ENCODE measurements at regions not wholly inside any gene's neighbourhood (a gene's known extent, or its start where the extent isn't known, plus 50 kb on each side); places are given as distances from the start of the nearest gene placed in this dataset.
"Not testable (repeated sequence)": the region's sequence is repeated elsewhere in the genome, so short reads cannot be mapped to it uniquely, and the experiment has no call there.

DNA sequence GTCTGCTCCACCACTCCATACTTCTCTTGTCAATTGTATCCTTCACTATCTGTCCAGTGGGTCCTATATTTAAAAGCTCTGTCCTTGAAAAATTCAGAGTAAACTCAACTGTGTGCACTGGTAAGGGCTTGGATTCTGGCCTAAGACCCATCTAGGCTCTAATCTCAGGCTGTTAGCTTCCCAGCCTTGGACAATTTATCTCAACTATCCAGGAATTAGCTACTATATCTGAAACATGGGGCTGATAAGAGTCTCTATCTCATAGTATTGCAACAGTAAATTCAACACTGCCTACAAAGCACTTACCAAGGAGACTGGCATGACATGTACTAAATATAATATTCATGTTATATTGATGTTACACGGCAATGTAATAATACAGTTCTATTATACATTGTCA lies 303.4 kb downstream of the XPNPEP1 start:
- no peaks in the 10 kb centered on the region for H3K4me1 ChIP-seq
- intact Hi-C loops (cut with DNase I; ENCODE audit: low total_unique reads) = no loop called here
- H3K9me3 ChIP-seq = no peaks in the 10 kb centered on the region
- no peaks in the 10 kb centered on the region for H3K27me3 ChIP-seq
- no peak for DNase-seq
- H3K36me3 ChIP-seq = no peaks in the 10 kb centered on the region
- TF ChIP-seq CTCF (IDR thresholded peaks at IDR 0.05) = no peak
- TF ChIP-seq POLR2A (IDR thresholded peaks at IDR 0.05) = no peak
- no peak overlapping the region for H3K27ac ChIP-seq
- no peak overlapping the region for H3K4me3 ChIP-seq

DNA sequence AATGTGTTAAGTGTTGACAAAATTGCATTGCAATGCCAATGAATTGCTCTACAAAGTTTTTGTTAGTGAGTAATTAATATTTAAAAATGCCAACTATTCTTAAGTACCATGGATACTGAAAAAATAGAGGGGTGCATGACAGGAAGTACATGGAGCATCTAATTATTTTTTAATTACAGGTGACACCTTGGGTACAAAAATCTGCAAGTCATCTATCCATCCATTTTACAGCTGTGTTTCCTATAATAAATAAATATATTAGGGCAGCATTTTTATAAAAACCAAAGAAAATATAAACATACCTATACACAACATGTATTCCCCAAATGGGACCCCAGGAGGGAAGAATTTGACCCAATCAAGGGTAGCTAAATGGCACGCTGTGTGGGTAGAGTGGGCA lies 304.6 kb downstream of the XPNPEP1 start:
- no peaks in the 10 kb centered on the region for H3K36me3 ChIP-seq
- H3K27ac ChIP-seq = no peak overlapping the region
- DNase-seq = no peak
- intact Hi-C loops (cut with DNase I; ENCODE audit: low total_unique reads) = no loop called here
- TF ChIP-seq POLR2A (IDR thresholded peaks at IDR 0.05) (no peak), CTCF (IDR thresholded peaks at IDR 0.05) (no peak)
- H3K4me1 ChIP-seq = no peaks in the 10 kb centered on the region
- H3K4me3 ChIP-seq = no peak overlapping the region
- no peaks in the 10 kb centered on the region for H3K27me3 ChIP-seq
- H3K9me3 ChIP-seq = no peaks in the 10 kb centered on the region

DNA sequence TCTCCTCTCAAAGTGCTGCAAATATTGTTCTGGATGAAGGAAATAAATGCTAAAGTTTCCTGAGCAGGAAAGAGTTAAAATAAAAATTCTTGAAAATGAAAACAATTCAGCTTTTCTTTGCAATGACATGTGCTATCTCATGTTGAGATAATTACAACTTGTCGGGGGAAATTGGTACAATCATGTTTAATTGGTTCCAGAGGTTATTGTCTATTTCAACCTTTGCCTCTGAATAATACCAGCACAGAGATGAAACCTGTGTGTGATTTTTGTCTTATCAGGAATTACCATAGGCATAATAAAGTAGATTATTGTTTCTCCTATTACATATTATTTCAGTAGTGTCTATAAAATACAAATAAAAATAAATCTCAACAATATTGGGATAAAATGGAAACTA lies 305.0 kb downstream of the XPNPEP1 start:
- no peak for DNase-seq
- Histone ChIP-seq H3K4me3 (no peak overlapping the region), H3K27ac (no peak overlapping the region), H3K4me1 (no peaks in the 10 kb centered on the region), H3K27me3 (no peaks in the 10 kb centered on the region), H3K9me3 (no peaks in the 10 kb centered on the region), H3K36me3 (no peaks in the 10 kb centered on the region)
- TF ChIP-seq POLR2A (IDR thresholded peaks at IDR 0.05) = no peak
- intact Hi-C loops (cut with DNase I; ENCODE audit: low total_unique reads) = no loop called here

DNA sequence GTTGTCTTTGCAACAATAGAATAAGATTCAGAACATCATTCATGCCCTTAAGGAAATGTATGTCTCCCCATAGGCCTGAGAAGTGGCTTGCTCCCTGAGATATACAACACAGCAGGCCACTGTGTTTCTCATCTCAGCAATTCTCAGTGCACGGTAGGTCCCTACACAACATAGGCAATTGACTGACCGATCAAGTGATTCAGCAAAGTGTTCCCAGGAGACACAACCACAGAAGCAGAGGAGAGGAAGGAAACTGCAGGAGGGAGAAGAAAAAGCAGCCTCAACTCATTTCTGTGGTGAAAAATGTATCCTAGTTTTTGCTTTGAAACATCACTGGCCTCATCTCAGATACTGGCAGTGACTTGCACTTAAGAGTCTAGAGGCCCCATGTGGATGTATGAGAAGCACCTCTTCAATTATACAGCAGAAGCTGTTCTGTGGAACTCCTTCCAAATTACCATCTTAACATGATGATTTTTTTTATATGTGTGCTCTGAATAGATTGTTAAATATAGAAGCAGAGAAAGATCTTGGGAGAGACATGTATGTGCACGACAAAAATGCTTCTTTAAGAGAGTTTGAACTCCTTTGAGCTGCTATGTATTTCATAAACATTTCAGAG lies 306.8 kb downstream of the XPNPEP1 start:
- intact Hi-C loops (cut with DNase I; ENCODE audit: low total_unique reads) = no loop called here
- H3K27ac ChIP-seq = no peak overlapping the region
- H3K9me3 ChIP-seq = no peaks in the 10 kb centered on the region
- no peaks in the 10 kb centered on the region for H3K4me1 ChIP-seq
- TF ChIP-seq CTCF (IDR thresholded peaks at IDR 0.05) (no peak), POLR2A (IDR thresholded peaks at IDR 0.05) (no peak)
- no peak overlapping the region for H3K4me3 ChIP-seq
- H3K27me3 ChIP-seq = no peaks in the 10 kb centered on the region
- no peak for DNase-seq
- H3K36me3 ChIP-seq = no peaks in the 10 kb centered on the region

DNA sequence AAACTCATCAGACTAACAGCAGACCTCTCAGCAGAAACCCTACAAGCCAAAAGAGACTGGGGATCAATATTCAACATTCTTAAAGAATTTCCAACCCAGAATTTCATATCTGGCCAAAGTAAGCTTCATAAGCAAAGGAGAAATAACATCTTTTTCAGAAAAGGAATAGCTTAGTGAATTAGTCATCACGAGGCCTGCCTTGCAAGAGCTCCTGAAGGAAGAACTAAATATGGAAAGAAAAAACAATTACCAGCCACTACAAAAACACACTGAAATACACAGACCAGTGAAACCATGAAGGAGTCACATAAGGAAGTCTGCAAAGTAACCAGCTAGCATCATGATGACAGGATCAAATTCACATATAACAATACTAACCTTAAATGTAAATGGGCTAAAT lies 328.0 kb downstream of the XPNPEP1 start:
- H3K4me3 ChIP-seq; H3K27ac ChIP-seq; H3K9me3 ChIP-seq; H3K36me3 ChIP-seq; DNase-seq; H3K4me1 ChIP-seq; H3K27me3 ChIP-seq; intact Hi-C loops (cut with DNase I; ENCODE audit: low total_unique reads): not testable (repeated sequence)

GRCh38 chr10:109593682-109594081 lies 329.6 kb downstream of the XPNPEP1 start:
- Histone ChIP-seq H3K4me1 (no peaks in the 10 kb centered on the region), H3K27ac (no peak overlapping the region), H3K9me3 (no peaks in the 10 kb centered on the region), H3K36me3 (no peaks in the 10 kb centered on the region), H3K27me3 (no peaks in the 10 kb centered on the region), H3K4me3 (no peak overlapping the region)
- intact Hi-C loops (cut with DNase I; ENCODE audit: low total_unique reads) = no loop called here
- DNase-seq = no peak
- no peak for TF ChIP-seq CTCF (IDR thresholded peaks at IDR 0.05)
- no peak for TF ChIP-seq POLR2A (IDR thresholded peaks at IDR 0.05)

Data from uterus (tissue), 3 donors.